ENCODE measurements at regions not wholly inside any gene's neighbourhood (a gene's known extent, or its start where the extent isn't known, plus 50 kb on each side); places are given as distances from the start of the nearest gene placed in this dataset.

DNA sequence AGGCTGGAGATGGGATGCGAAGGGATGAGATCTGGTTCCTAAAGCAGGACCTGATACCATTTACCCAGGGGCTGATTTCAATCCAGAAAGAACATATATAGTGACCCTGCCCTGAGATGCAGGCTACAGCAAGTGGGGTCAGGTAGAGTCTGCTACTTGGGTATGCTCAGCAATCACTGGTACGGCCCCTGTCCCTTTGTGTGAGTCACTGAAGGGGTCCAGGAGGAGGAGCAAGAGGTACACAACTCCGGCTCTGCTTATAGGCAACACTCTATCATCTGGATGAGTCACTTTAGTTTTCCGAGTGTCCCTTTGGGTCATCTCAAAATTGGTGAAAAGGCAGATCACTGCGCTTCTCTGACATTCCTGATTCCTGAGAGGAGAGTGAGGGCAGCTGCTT lies 79.6 kb upstream of the SORCS1 start:
- TF ChIP-seq TARDBP (IDR thresholded peaks at IDR 0.05) (no peak), FOXM1 (IDR thresholded peaks at IDR 0.05; ENCODE audit: borderline replicate concordance) (no peak), L3MBTL2 (conservative IDR thresholded peaks at IDR 0.05) (no peak), ARNT (IDR thresholded peaks at IDR 0.05) (no peak), ZNF384 (IDR thresholded peaks at IDR 0.05) (no peak), FOXA1 (IDR thresholded peaks at IDR 0.05) (no peak), SUZ12 (IDR thresholded peaks at IDR 0.05) (no peak), SP1 (IDR thresholded peaks at IDR 0.05) (no peak), ELF4 (IDR thresholded peaks at IDR 0.05) (no peak), BHLHE40 (IDR thresholded peaks at IDR 0.05; ENCODE audit: borderline replicate concordance) (no peak), NFRKB (IDR thresholded peaks at IDR 0.05) (no peak), LEF1 (IDR thresholded peaks at IDR 0.05; ENCODE audit: borderline replicate concordance) (no peak)
- TF ChIP-seq, protein P1, sequence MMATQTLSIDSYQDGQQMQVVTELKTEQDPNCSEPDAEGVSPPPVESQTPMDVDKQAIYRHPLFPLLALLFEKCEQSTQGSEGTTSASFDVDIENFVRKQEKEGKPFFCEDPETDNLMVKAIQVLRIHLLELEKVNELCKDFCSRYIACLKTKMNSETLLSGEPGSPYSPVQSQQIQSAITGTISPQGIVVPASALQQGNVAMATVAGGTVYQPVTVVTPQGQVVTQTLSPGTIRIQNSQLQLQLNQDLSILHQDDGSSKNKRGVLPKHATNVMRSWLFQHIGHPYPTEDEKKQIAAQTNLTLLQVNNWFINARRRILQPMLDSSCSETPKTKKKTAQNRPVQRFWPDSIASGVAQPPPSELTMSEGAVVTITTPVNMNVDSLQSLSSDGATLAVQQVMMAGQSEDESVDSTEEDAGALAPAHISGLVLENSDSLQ (IDR thresholded peaks at IDR 0.05), result no peak

All from HEK293T (cell line).